HG03103 (cell line): ENCODE measurements at regions not wholly inside any gene's neighbourhood (a gene's known extent, or its start where the extent isn't known, plus 50 kb on each side); places are given as distances from the start of the nearest gene placed in this dataset.

Experiments used
- ATAC-seq: cut with Tn5 transposase; IDR thresholded peaks from one replicate; pipeline ENCODE4 v1.9.1; 2021; ENCODE audit warnings: low read depth; ENCODE audit not compliant: unreplicated experiment

GRCh38 chr3:162742159-162742717 lies 1245.6 kb downstream of the OTOL1 start:
- no peak for ATAC-seq

- ATAC-seq = no peak
Measured at GRCh38 chr3:162743091-162743490, 1246.5 kb downstream of the OTOL1 start.

GRCh38 chr3:162760789-162761188 lies 1264.2 kb downstream of the OTOL1 start:
- ATAC-seq = no peak

DNA sequence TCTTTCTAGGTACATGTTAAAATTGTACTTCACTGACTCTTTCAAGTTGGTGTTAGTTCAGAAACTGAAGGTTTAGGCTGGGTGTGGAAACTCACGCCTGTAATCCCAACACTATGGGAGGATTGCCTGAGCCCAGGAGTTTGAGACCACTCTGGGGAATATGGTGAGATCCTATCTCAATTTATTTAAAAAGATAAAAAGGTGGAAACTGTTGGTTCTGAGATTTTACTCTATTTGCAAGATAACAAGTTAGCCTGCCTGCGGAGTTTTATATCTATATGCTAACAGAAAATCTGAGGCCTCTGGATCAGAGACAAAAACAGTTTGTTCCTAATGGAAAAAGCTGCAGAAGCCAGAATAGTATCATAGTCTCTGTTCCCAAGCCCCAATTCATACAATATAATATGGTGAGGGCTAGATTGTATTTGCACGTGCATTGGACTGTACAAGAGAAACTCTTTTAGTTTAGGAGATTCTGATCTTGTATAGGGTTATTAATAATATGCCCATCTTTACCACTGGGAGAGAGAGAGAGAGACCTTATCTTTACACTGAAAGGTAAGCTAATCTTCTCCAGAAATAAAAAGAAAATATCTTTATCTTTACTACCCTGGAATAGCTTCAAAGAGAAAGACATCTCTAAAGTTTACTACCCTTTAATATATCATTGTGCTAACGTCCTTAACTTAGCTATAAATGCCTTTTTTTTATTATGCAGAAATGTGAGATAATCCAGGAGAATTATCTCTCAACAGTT lies 1267.6 kb downstream of the OTOL1 start:
- no peak for ATAC-seq

GRCh38 chr3:162764808-162765071 lies 1268.1 kb downstream of the OTOL1 start:
- no peak for ATAC-seq

DNA sequence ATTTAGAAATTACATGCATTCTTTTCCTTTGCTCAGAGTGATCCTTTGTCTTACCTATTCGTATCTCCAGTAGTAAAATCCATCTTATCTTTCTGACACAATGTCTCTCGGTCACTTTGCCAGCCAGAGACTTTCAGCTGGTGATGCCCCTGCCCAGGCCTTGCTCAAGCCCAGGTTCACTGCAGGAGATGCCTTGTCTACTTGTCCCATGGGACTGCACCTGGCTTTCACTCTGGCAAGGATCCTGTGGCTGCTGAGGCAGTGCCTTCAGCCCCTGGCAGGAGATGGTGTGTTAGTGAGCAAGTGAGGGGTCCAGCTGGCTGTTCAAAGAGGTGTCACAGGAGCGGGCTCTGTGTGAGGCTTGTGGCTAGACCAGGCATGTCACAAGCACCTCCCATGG lies 1268.9 kb downstream of the OTOL1 start:
- no peak for ATAC-seq

- ATAC-seq = no peak
Measured at GRCh38 chr3:162769564-162769963, 1273.0 kb downstream of the OTOL1 start.

- no peak for ATAC-seq
Measured at GRCh38 chr3:162770551-162770950, 1273.9 kb downstream of the OTOL1 start.

DNA sequence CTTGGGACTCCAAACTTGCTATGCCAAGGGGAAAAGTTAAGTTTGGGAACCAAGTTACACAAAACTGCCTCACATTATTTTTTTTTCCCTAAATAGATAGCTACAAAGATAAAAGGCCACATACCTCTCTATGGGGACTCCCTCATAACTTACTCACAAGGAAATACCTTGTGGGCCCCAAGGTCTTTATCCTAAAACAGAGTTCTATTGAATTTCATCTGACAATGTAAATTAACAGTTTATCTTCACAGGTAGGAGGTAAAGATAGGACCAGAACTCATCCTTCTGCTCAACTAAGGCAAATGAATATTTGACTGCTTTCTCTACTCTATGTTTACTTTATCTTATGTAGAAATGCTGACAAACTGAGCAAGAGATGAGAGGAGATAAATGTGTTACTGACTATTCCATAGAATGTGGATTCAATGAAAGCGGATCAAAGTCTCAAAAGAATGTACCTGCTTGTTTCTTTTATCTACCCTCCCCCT lies 1278.0 kb downstream of the OTOL1 start:
- ATAC-seq = no peak

GRCh38 chr3:162776148-162776547 lies 1279.5 kb downstream of the OTOL1 start:
- ATAC-seq = no peak

- no peak for ATAC-seq
Measured at GRCh38 chr3:162777118-162777517, 1280.5 kb downstream of the OTOL1 start.

DNA sequence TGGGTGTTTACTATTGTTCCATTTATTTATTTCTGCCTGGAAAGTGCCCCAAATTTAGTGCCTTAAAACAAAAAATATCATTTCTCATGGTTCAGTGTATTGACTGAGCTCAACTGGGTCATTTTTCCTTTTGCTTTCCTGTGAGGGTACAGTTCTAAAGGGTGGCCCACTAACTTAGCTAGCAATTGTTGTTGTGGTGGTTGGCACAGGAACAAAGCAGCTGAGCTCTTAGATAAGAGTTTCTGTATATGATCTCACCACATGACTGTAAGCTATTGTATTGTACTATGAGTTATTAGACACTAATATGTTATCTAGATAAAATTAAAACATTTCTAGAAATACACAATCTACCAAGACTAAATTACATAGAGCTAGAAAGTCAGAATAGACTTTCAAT lies 1283.7 kb downstream of the OTOL1 start:
- no peak for ATAC-seq

- ATAC-seq = no peak
Measured at GRCh38 chr3:162799910-162800309, 1303.3 kb downstream of the OTOL1 start.

DNA sequence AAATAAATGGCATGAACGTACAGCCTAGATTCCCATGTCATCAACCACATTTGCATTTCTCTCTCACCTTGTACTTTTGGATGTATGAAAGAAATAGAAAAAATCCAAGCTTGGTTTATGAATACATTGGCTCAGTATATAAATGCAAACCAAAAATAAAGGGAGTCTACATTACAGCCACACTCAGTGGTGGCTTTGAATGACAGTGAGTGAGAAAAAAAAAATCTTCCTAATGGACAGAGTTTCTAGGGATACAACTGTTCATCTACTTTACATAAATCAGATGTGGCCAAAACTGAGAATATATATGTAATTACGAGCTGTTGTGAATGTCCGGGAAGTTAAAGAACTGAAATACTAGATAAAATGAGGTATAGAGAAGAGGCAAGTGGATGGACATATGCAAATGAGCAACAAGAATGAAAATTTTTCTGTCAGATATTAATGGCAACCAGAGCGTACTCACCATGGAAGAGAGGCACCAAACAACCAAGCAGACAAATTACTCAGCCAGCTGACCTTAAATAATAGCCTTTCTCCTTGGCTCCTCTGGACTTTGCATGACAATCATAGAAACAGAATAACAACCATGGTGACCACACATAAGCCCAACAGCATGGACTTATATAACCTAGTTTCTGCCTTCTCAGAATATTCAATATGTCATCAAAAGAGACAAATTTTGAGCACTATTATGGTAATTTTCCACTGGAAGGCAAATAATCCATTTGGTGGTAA lies 1305.8 kb downstream of the OTOL1 start:
- no peak for ATAC-seq

DNA sequence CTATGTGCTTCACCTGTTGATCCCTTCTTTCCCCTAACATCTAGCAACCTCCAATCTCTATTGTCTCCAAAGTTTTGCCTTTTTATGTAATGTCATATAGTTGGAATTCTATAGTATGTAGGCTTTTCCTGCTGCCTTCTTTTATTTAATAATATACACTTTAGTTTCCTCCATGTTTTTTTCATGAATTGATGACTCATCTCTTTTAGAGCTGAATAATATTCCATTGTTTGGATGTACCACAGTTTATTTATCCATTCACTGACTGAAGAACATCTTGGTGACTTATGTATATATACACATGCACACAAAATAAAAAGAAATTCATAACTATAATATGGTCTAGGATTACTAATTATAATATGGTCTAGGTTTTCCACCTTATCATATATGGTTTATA lies 1314.2 kb downstream of the OTOL1 start:
- no peak for ATAC-seq

- ATAC-seq = no peak
Measured at GRCh38 chr3:162842549-162843216, 1346.1 kb downstream of the OTOL1 start.

GRCh38 chr3:162845918-162846317 lies 1349.3 kb downstream of the OTOL1 start:
- no peak for ATAC-seq

GRCh38 chr3:162847511-162847910 lies 1350.9 kb downstream of the OTOL1 start:
- no peak for ATAC-seq

GRCh38 chr3:162863579-162863978 lies 1367.0 kb downstream of the OTOL1 start:
- no peak for ATAC-seq

DNA sequence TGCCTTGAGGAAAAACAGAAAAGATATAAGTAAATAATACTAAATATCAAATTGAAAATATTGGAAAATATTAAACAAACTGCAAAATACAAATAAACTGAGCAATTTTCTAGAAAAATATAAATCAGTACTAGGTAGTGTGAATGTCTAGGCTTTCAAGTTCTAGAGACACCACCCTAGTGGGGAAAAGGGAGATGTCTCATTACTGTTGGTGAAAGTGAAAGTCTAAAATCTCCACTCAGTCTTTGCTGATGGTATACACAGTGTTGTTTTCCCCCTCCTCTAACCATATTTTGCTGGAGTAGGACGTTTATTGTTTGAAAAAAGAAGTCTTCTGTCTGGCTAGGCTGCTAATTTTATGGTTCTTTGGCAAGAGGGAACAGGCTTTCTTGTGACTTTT lies 1368.9 kb downstream of the OTOL1 start:
- ATAC-seq = no peak

- no peak for ATAC-seq
Measured at GRCh38 chr3:162879021-162879562, 1382.5 kb downstream of the OTOL1 start.
